ENCODE measurements at regions not wholly inside any gene's neighbourhood (a gene's known extent, or its start where the extent isn't known, plus 50 kb on each side); places are given as distances from the start of the nearest gene placed in this dataset.

- intact Hi-C loops (cut with DNase I; ENCODE audit: low total_unique reads) (no loop called here), in situ Hi-C loops (cut with MboI; ENCODE audit: low pct_ligation_motif_present in 1 of 4, low pct_unique_long_range_greater_than_20kb in 1 of 4, low sequenced_read_pairs in 3 of 4) (no loop called here)
- no peaks in the 10 kb centered on the region for H3K36me3 ChIP-seq
- peaks cover 0 to 5% of the 10 kb centered on the region in 2 donors for H3K9me3 ChIP-seq
- H3K4me1 ChIP-seq = no peaks in the 10 kb centered on the region
- DNase-seq = no peak
- WGBS, 2 donors (ENCODE audit: low coverage in 1 of 2) = 80 to 83% methylated on average over 3 to 10 of the region's 10 CpGs
- no peak overlapping the region for H3K4me3 ChIP-seq
- no peaks in the 10 kb centered on the region for H3K27me3 ChIP-seq
- no peak for TF ChIP-seq POLR2AphosphoS5 (IDR thresholded peaks at IDR 0.05)
- TF ChIP-seq POLR2A (IDR thresholded peaks at IDR 0.05) = no peak
- no peak for TF ChIP-seq CTCF (IDR thresholded peaks at IDR 0.05)
- TF ChIP-seq EP300 (IDR thresholded peaks at IDR 0.05; ENCODE audit: low read depth) = no peak
- H3K27ac ChIP-seq = no peak overlapping the region
Measured at GRCh38 chr2:2758793-2759367, 427.8 kb upstream of the MYT1L start.

GRCh38 chr2:2757764-2758163, 426.7 kb upstream of the MYT1L start:
- in situ Hi-C loops (cut with MboI; ENCODE audit: low pct_ligation_motif_present in 1 of 4, low pct_unique_long_range_greater_than_20kb in 1 of 4, low sequenced_read_pairs in 3 of 4) = no loop called here
- TF ChIP-seq CTCF (IDR thresholded peaks at IDR 0.05) = no peak
- TF ChIP-seq POLR2AphosphoS5 (IDR thresholded peaks at IDR 0.05) = no peak
- no peak for TF ChIP-seq POLR2A (IDR thresholded peaks at IDR 0.05)
- no peak for TF ChIP-seq EP300 (IDR thresholded peaks at IDR 0.05; ENCODE audit: low read depth)
- WGBS, 2 donors (ENCODE audit: low coverage in 1 of 2) = 80 to 84% methylated on average over 1 to 3 of the region's 3 CpGs
- no peak overlapping the region for H3K4me3 ChIP-seq
- no peaks in the 10 kb centered on the region for H3K27me3 ChIP-seq
- no peak overlapping the region for H3K27ac ChIP-seq
- no peaks in the 10 kb centered on the region for H3K4me1 ChIP-seq
- intact Hi-C loops (cut with DNase I; ENCODE audit: low total_unique reads) = no loop called here
- no peaks in the 10 kb centered on the region for H3K36me3 ChIP-seq
- H3K9me3 ChIP-seq = peaks cover 0 to 5% of the 10 kb centered on the region in 2 donors
- no peak for DNase-seq

GRCh38 chr2:2756886-2757285, 425.8 kb upstream of the MYT1L start:
- H3K9me3 ChIP-seq = peaks cover 0 to 5% of the 10 kb centered on the region in 2 donors
- no peak overlapping the region for H3K4me3 ChIP-seq
- intact Hi-C loops (cut with DNase I; ENCODE audit: low total_unique reads) (no loop called here), in situ Hi-C loops (cut with MboI; ENCODE audit: low pct_ligation_motif_present in 1 of 4, low pct_unique_long_range_greater_than_20kb in 1 of 4, low sequenced_read_pairs in 3 of 4) (no loop called here)
- H3K4me1 ChIP-seq = no peaks in the 10 kb centered on the region
- H3K36me3 ChIP-seq = no peaks in the 10 kb centered on the region
- TF ChIP-seq POLR2A (IDR thresholded peaks at IDR 0.05) (no peak), CTCF (IDR thresholded peaks at IDR 0.05) (no peak), EP300 (IDR thresholded peaks at IDR 0.05; ENCODE audit: low read depth) (no peak), POLR2AphosphoS5 (IDR thresholded peaks at IDR 0.05) (no peak)
- no peak overlapping the region for H3K27ac ChIP-seq
- H3K27me3 ChIP-seq = no peaks in the 10 kb centered on the region
- DNase-seq = no peak
- 84 to 86% methylated on average over 2 to 7 of the region's 7 CpGs for WGBS, 2 donors (ENCODE audit: low coverage in 1 of 2)

GRCh38 chr2:2755990-2756389, 424.9 kb upstream of the MYT1L start:
- Histone ChIP-seq H3K27me3 (no peaks in the 10 kb centered on the region), H3K4me3 (no peak overlapping the region), H3K36me3 (no peaks in the 10 kb centered on the region), H3K9me3 (peaks cover 0 to 5% of the 10 kb centered on the region in 2 donors), H3K27ac (no peak overlapping the region), H3K4me1 (no peaks in the 10 kb centered on the region)
- intact Hi-C loops (cut with DNase I; ENCODE audit: low total_unique reads) (no loop called here), in situ Hi-C loops (cut with MboI; ENCODE audit: low pct_ligation_motif_present in 1 of 4, low pct_unique_long_range_greater_than_20kb in 1 of 4, low sequenced_read_pairs in 3 of 4) (no loop called here)
- TF ChIP-seq POLR2AphosphoS5 (IDR thresholded peaks at IDR 0.05) = no peak
- no peak for TF ChIP-seq EP300 (IDR thresholded peaks at IDR 0.05; ENCODE audit: low read depth)
- no peak for TF ChIP-seq CTCF (IDR thresholded peaks at IDR 0.05)
- no peak for TF ChIP-seq POLR2A (IDR thresholded peaks at IDR 0.05)
- WGBS, 2 donors (ENCODE audit: low coverage in 1 of 2) = 20 to 86% methylated on average over 1 to 5 of the region's 5 CpGs
- no peak for DNase-seq
